IPS-NIHi11 (cell line): ENCODE measurements at regions not wholly inside any gene's neighbourhood (a gene's known extent, or its start where the extent isn't known, plus 50 kb on each side); places are given as distances from the start of the nearest gene placed in this dataset.

Experiments
- DNase-seq: peaks from one replicate; pipeline ENCODE4 v3.0.0; 2012; ENCODE audit warnings: mixed read lengths, low spot score

DNA sequence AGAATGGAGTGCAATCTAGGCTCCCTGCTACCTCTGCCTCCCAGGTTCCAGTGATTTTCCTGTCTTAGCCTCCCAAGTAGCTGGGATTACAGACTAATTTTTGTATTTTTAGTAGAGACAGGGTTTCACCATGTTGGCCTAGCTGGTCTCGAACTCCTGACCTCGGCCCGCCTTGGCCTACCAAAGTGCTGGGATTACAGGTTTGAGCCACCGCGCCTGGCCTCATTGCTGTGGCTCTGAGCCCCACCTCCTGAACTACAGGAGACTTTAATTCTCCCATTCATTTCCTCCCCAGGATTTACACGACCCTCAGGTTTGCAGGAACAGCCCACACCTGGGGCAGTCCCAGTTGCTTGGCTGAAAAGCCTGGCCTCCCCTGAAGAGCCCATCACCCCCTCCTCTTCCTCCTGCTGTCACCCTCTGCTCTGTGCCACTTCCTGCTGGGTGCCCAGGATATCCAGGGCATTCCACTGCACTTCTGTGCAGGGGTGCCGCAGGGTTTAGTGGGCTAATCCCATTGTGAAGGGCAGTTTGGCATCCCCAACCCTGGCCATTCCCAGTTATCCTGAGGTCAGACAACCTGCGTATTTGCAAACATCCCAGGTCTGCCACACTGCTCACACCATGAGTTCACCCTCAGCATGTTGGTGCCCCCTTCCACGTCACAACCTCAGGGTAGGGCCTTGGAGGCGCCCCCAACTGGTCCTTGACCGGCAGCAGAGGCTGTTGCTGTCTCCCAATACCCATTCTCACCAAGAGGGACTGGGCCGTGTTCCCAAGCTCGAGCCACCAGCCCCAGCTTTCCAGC lies 265.0 kb upstream of the IRX4 start:
- DNase-seq: no peak

DNA sequence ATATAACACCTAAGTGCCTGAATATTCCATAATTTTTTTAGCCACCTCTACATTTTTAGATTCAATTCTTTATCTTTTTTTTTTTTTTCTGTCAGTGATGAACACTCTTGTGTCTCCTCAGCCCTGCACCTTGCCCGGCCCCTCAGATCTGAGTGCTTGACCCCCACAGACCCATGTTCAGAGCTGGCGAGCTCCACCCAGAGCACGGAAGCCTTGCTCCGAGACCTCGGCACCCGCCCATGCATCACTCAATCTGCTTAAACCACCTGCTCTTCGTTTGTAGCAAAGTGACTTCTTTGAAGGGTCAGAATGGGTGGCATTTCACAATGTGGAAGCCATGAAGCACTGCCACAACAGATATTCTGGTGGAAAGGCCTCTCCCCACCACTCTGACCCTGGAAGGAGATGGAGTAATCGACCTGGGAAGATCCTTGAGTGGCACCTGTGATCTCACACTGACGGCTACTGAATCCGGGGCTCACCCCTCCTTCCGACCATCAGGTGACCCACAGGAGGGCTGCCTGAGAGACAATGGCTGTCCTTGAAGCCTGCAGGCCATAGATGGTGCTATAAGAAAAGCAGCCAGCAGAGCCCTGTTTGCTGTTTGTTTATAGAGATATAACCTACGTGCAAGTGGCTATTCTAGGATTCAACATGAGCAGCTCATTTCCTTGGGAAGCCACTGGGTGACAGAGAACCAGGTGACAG lies 261.1 kb upstream of the IRX4 start:
- DNase-seq: no peak

DNA sequence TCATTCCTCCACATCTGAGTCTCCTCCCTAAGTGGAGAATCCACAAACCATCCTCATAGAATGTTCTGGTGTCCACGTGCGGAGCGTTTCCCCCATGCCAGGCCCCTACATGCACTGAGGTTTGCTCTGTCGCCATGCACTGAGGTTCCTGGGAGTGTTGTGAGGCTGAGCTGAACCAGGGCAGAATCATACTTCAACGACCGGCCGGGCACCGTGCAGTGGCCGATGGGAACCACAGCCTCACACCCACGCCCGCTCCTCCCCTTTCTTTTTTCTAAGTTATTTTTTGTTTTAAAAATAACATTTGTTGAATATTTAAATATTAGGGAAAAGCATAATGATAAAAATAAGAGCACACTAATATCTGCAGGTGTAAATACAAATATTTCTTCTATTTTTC lies 260.4 kb upstream of the IRX4 start:
- DNase-seq: no peak

DNA sequence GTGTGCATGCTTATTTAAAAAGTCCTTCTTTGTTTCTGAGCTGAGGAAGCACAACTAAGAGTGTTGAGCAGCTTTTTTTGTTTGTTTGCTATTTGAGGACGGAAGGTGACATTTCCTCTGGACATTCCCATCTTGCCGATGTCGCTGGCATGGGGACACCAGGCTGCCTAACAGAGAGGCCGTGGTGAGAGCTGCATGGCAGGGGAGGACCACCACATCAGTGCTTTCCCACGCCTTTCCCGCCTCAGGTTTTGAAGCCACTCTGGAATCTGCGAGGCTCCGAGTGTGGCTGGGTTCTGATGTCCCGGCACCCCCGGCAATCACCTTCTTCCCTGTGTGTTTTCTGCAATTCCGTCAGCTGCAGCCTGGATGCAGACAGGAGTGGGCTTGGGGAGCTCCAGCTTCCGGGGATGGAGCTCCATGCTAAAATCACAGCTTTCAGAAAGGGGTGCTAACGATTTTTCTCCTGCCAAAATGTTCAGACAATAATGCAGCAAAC lies 259.8 kb upstream of the IRX4 start:
- no peak for DNase-seq

DNA sequence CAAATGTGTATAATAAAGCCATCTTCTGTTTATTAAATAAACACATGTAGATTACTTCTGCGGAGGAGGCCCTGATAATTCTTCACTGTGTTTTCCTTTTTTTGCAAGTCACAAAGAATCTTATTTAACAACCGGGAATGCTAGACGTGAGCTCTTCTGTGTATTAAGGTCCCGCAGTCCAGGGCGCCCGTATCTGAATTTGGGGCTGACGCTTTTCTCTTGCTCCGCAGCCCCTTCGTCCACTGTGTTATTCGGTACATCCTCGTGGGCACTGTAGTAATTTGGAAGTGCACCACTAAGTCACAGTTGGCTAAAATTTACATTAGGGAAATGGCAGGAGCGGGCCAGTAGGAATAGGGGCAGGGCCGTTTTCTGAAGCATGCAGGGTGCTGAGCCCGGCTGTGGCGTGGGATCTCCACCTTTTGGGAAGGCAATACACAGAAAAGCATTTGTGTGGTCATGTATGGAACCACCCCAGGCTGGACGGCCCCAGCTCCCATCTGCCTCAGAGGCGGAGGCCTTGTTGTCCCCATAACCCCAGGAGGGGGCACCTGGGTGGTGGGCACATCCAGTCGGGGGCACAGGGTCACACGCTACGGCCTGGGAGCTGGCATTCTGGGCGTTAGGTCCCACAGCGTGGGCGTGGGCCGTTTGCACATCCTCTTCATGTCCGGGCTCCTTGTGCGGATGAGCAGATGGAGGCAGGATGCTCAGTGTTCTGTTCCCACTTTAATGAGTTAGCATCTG lies 258.7 kb upstream of the IRX4 start:
- DNase-seq: no peak

DNA sequence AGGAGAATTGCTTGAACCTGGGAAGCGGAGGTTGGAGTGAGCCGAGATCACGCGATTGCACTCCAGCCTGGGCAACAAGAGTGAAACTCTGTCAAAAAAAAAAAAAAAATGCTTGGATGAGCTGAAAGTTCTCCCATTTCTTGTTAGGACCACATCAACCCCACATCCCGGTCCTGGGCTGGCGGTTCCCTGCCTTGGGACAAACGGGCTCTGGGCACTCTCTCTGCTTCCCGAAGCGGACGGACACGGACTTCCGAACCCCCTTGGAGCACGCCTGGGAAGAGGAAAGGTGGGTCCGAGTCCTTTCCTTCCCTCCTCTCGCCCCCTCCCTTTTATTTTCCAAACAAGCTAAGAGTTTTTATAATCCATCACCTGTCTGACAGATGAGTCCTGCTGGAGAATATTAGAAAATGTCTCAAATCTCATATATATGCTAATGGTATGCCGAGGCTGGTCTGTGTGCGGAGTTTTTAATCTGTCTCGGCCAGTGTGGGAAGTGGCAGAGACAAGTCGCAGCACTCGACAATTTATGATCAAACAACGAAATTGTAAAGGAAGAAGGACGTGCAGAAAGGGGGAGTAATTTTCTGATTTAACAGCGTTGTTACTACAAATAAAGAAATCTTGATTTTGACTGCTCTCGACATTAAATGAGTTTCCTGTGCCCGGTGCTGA lies 257.9 kb upstream of the IRX4 start:
- DNase-seq: no peak

DNA sequence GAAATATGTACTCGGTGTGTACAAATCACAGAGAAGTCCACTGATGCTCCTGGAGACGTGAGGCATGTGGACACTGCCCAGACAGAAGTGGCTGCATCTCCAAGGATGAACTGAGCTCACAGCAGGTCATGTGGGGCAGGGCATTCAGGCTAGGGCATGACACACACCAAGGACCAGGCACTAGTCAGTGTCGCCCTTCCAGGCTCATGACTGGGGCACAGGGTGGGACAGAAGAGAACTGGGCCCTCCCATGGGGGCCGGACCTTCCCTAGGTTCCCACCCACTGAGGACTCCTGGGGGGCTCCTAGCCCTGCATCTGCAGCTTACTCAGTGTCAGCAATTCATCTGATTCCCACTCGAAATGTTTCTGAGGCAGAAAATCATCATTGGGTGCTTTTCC lies 256.8 kb upstream of the IRX4 start:
- DNase-seq: no peak

DNA sequence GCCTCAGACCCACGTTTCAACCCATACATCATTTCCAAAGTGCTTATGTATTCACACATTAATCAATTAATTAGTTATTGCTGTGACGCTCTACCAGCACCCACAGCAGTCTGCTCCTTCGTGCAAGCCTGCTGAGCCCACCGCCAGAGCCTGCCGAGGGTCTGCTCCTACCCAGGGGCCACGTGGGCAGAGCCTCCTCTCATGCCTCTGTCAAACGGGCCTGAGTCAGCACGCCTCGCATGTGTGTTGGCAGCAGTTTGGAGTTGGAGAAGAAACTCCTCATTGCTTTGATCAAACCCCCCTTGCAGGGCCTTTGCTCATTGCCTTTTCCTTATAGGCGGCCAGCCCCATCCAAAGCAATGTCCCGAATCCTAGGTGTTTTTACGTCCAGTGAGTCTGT lies 256.2 kb upstream of the IRX4 start:
- DNase-seq: no peak

DNA sequence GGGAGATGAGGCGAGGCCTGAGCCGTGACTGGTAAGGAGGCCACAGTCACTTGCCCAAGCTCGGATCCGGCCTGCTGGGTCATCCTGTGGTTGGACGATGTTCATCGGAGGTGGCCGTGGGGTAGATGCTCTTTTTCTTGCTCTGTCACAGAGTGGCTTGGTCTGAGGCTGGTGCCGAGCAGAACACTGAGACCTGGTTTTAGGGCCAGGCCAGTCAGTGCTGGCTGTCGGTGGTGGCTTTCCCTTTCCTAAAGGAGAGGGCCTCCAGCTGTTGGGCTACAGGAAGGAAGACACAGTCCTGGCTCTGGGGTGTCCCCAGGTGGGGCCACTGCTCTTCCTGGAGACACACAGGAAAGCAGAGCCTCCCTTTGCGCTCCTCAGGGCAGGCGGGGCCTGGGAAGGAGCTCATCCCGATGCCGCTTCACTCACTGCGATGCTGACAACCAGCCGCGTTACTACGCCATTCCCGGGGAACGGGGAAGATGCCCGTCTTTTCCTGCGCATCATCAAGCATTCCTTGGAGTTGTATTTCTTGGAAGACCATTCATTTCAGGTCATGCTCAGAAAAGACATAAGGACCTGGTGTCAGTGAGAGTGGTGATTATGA lies 254.8 kb upstream of the IRX4 start:
- no peak for DNase-seq

DNA sequence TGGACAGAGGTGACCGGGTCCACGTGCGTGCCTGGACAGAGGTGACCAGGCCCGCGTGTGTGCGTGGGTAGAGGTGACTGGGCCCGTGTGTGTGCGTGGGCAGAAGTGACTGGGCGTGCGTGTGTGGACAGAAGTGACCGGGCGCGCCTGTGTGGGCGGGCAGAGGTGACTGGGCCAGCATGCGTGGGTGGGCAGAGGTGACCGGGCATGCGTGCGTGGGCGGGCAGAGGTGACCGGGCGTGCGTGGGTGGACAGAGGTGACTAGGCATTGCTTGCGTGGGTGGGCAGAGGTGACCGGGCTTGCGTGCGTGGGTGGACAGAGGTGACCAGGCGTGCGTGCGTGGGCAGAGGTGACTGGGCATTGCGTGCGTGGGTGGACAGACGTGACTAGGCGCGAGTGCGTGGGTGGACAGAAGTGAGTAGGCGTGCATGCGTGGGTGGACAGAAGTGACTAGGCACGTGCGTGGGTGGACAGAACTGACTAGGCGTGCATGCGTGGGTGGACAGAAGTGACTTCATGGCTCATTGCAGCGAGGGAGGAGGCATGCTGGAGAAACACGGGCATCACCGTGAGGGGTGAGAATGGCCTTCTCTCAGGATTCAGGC lies 254.1 kb upstream of the IRX4 start:
- no peak for DNase-seq

DNA sequence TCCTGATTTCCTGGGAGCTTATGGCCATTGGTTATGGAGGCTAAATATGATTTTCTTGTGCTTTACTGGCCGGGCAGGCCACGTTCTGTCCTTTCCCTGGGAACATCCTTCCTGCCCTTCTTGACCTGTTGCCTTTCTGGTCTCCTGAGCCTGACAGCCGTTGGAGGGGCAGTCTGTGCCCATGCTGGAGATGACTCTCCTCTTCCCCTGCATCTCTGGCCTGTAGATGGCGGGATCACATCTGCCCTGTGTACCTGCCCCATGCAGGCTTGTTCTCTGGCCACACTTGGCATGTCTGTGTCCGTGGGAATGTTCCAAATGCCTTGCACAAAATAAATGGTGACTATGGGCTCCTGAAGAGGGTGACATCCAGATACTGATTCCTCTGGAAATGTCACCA lies 253.1 kb upstream of the IRX4 start:
- DNase-seq: no peak

DNA sequence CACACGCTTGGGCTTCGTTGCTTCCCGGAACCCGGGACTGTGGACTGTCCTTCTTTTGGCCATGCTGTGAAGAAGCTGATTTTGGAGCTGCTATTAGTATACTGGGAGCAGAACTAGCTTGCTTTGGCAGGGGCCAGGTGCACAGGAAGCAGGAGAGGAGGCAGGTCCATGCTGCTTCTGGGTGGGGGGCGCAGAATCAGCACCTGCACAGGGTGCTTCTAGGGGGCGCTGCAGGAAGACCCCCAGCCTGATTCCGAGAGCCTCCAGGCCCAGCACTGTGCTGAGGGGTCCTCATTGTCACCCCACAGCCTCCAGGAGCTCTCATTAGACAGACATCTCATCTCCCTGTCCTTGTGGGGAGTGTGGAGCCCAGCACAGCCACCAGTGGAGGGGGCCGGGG lies 252.6 kb upstream of the IRX4 start:
- no peak for DNase-seq

DNA sequence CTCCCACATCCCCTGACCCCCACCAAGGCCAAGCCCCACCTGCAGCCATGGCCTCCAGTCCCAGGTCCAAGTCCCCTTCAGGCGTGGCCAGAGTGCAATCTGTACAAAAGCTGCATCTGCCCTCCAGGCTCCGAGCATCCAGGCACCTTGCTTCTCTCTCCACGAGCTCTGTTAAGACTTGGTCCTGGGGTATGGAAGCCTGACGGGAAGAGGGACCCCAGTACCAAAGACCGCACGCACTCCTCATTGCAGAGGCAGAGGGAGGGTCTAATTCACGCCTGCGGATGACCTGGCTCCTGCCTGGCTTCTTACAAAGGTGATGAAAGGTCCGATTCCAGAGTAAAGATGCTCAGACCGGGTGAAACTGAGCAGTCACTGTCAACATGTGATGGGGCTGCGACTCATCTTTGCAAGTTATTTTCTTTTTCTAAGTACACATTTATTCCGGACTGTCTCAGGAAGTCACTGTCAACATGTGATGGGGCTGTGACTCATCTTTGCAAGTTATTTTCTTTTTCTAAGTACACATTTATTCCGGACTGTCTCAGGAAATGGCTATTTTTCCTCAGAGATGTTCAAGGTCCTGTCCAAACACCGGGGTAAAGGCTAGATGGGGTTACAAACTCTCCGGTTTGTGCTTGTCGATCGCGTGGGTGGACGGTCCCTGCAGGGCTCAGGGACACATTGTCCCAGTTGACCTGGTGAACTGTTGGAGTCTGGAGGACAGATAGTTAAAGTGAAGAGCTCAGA lies 252.0 kb upstream of the IRX4 start:
- DNase-seq: no peak

DNA sequence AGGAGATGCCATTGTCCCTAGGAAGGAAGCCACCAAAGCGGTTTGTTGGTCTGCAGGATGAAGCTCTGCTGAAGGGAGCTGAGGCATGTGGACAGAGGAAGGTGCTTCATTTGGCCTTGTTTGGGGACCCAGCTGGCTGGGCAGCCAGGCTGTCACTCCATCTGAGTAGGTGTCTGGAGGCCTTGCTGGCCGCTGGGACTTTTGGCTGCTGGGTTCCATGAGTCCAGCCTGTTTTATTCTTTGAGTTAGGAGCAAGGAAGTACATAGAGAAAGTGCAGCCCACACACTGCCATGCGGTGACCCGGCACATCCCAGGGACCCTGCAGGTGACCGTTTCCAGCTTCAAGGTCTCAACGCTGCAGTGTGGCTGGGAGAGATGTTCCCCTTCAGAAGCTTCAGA lies 251.2 kb upstream of the IRX4 start:
- no peak for DNase-seq

DNA sequence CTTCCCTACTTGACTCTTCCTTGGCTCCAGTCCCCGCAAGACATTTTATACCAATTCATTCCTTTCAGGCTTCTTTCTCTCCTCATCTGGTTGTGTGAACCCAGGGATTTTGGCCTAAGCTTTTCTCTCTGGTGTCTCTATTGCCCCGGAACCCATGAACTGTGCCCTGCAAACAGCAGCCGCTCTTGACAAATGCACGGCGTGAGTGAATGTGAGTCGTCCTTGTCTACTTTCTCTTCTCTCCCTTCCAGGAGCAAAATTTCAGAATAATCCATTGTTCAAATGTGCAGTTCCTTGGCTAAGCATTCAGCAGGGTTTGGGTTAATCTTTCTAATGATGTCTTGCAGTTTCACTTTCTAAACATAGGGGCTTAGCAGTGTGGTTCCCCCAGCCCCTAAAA lies 250.4 kb upstream of the IRX4 start:
- DNase-seq: no peak

DNA sequence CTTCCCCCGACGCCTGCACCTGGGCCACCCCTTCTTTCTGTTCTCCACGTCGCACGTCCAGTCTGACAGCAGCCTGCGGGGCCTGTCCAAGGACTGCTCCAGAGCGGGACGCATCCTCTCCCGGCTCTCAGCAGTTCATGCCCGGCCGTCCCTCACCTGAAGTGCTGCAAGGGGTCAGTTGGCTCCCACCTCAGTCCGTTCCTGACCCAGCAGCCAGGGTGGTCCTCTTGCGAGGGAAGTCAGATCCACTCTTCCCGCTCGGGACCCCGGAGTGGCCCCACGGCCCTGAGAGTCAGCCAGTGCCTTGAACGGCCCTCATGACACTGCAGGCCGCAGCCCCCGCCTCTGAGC lies 249.7 kb upstream of the IRX4 start:
- no peak for DNase-seq

DNA sequence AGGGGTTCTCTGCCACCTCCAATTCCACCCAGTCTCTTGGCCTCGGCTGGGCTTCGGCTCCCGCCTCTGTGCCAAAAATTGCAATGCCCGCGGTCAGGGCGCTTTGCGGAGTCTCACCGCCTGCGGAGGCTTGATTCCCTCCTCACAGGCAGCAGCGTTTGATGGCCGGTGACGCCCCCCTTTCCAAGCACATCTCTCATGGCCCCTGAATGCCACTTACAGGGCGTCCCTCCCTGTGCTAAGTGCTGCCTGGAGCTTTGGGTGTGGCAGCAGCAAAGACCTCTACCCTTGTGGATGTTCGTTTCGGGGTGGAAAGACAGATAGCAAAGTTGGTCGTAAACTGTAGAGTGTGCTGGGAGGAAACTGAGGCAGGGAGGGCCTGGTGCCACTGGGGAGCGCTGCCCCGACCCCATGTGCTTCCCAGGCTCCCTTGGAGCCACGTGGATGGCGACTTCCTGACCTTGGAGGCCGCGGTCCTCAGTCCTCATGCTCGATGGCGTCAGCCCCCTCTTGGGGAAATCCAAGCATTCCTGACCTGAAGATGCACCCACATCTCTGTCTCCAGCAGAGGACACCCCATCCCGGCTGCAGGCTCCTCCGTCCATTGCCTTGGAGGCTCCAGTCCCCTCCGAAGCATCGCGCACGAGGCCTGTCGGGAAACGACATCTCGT lies 249.2 kb upstream of the IRX4 start:
- no peak for DNase-seq

DNA sequence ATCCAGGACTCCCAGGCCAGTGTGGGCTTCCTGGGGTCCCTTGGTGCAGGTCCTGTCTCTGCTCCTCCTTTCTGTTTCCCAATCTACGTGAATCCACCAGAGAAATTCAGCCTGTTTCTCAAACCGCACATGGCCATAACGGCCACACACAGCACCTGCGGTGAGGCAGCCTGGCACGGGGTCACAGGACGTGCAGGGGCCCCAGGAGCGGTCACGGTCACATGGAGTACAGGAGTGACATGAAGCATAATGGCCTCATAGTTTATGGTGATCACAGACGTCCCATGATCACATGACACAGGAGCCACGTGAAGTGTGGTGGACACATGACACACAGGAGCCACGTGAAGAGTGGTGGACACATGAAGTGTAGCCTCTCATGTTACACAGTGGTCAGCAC lies 248.5 kb upstream of the IRX4 start:
- no peak for DNase-seq

DNA sequence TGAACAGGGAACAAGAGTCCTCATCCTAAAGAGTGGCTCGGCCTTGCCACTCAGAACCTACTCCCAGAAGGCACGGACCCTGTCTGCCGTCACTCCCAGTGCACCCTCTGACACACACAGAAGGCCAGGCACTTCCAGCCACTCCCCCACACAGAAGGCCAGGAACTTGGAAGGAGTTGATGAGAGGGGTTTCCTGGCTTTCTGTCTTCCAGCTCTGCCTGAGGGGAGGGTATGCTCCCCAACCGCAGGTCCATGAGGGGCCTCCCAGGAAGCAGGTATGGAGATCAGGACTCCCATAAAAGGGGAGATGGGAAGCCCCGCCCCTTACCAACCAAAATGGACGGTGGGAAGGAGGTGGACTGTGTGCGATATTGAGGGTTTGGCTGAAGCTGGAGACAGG lies 247.6 kb upstream of the IRX4 start:
- no peak for DNase-seq

DNA sequence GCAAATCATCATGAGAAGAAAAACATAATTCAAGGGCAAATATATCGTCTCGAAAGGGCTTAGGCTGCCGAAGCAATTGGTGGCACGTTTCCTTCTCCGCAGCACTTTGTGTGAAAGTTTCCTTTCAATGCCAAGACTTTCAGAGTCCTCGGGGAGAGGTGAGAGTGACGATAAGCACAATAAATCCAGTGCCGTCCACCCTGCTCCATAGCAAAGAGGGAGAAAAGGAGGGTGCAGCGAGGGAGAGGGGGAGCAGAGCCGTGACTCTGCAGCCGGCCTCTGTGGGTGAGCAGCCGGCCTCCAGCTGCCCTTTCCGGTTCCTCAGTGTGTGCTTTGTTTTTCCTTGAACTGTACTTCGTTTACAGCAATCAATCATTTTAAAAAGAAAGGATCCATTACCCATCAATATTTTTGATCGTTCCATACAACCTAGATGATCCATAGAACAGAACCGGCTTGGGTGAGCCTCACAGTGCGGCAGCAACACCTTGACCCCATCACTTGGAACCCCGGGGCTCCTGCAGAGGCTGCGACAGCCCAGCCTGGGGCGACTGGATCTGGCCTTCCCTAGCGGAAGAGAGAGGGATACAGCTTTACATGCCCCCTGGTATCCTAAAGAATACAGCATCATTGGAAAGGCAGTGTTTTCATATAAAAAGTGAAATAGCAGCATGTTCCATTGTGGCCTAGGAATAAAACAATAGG lies 247.0 kb upstream of the IRX4 start:
- DNase-seq: no peak
